SK-N-SH treated with all-trans-retinoic acid at 6 μM for 48 hours (cell line): ENCODE measurements at regions not wholly inside any gene's neighbourhood (a gene's known extent, or its start where the extent isn't known, plus 50 kb on each side); places are given as distances from the start of the nearest gene placed in this dataset.

Source experiments
- CSDC2 ChIP-seq: fragments of 250-450 bp; sonication (Bioruptor Pico); IDR thresholded peaks from 2 replicates; pipeline ENCODE4 v1.5.0; 2020; ENCODE audit warnings: mild to moderate bottlenecking, moderate library complexity
- SNAI2 ChIP-seq: fragments of 250-450 bp; sonication (Bioruptor Pico); IDR thresholded peaks from 2 replicates; pipeline ENCODE4 v1.5.0; 2020; ENCODE audit warnings: mild to moderate bottlenecking, moderate library complexity

- TF ChIP-seq SNAI2 (CRISPR knock-in tag): no peak
- TF ChIP-seq CSDC2 (CRISPR knock-in tag): no peak
These were observed 203.5 kb upstream of the RNF32 start for GRCh38 chr7:156437021-156437614.
